Aorta (tissue), 5 donors: ENCODE measurements at regions not wholly inside any gene's neighbourhood (a gene's known extent, or its start where the extent isn't known, plus 50 kb on each side); places are given as distances from the start of the nearest gene placed in this dataset.

Experiments
- ATAC-seq: fragments of 200-7000 bp; cut with Tn5 transposase; one replicate; pipeline ENCODE4 v1.9.1; 2022; ENCODE audit warnings: moderate library complexity; ENCODE audit not compliant: low FRiP score
- DNase-seq, 2 donors: peaks; one replicate each; pipeline ENCODE4 v3.0.0-alpha.2; 2020
- H3K27ac ChIP-seq, 2 donors: one replicate each; pipeline ENCODE4 v1.5.1; 2013; ENCODE audit warnings: low read length in 2 of 2, mild to moderate bottlenecking in 2 of 2, moderate library complexity in 2 of 2, control low read depth in 1 of 2, inconsistent platforms in 1 of 2, low read depth in 1 of 2
- H3K27me3 ChIP-seq, 2 donors: one replicate each; pipeline ENCODE4 v1.6.1; 2013; ENCODE audit warnings: control low read depth in 1 of 2, low read length in 1 of 2, mild to moderate bottlenecking in 1 of 2, moderate library complexity in 1 of 2; ENCODE audit not compliant: insufficient read depth in 2 of 2, control insufficient read depth in 1 of 2
- H3K36me3 ChIP-seq, 2 donors: one replicate each; pipeline ENCODE4 v1.6.1; 2013; ENCODE audit warnings: control low read depth in 1 of 2, low read length in 1 of 2, mild to moderate bottlenecking in 1 of 2; ENCODE audit not compliant: insufficient read depth in 2 of 2, control insufficient read depth in 1 of 2
- H3K4me1 ChIP-seq, 2 donors: one replicate each; pipeline ENCODE4 v1.6.1; 2013; ENCODE audit warnings: low read length in 2 of 2, control low read depth in 1 of 2, mild to moderate bottlenecking in 1 of 2, moderate library complexity in 1 of 2; ENCODE audit not compliant: insufficient read depth in 2 of 2, control insufficient read depth in 1 of 2
- H3K4me3 ChIP-seq, 2 donors: one replicate each; pipeline ENCODE4 v1.5.1; 2013; ENCODE audit warnings: low read length in 2 of 2, control low read depth in 1 of 2, mild to moderate bottlenecking in 1 of 2
- H3K9me3 ChIP-seq: one replicate; pipeline ENCODE4 v1.6.1; 2013; ENCODE audit warnings: mild to moderate bottlenecking, low read length; ENCODE audit not compliant: control insufficient read depth
- WGBS, 2 donors: extraction: QIAGEN DNeasy Blood & Tissue Kit; methylation state at CpG; one replicate each; pipeline ENCODE4 v1.1.7; 2013; 5-methylcytosine and 5-hydroxymethylcytosine counted together
- intact Hi-C, 2 donors: fragments of 100-400 bp; cut with DNase I; formaldehyde crosslinking; loops; one replicate each; pipeline versions ENCODE4 v1.14.2 to v1.15.0; 2022
- donor health status: healthy with polysubstance abuse.
- donor health status: Bipolar disorder and iron deficiency.
- donor health status: DM: no; HTN: no; CAD: no.
- donor health status: DM: no; HTN: no; CAD: no.
- donor health status: DM: yes; HTN: yes; CAD: no.

- Histone ChIP-seq H3K9me3 (no peaks in the 10 kb centered on the region), H3K27me3 (no peaks in the 10 kb centered on the region), H3K4me1 (no peaks in the 10 kb centered on the region), H3K36me3 (no peaks in the 10 kb centered on the region), H3K27ac (no peak overlapping the region), H3K4me3 (no peak overlapping the region)
- WGBS, 2 donors = 53 to 55% methylated on average over 8 of the region's 8 CpGs
- intact Hi-C loops = no loop called here
- DNase-seq = no peak
- peak; percentile 70 for ATAC-seq
Measured at GRCh38 chr10:81019029-81019890, 481.6 kb downstream of the SH2D4B start.

GRCh38 chr10:81021428-81022129 is 483.9 kb downstream of the SH2D4B start:
- no peak for DNase-seq
- no peaks in the 10 kb centered on the region for H3K4me1 ChIP-seq
- 91 to 95% methylated on average over 3 of the region's 3 CpGs for WGBS, 2 donors
- no peaks in the 10 kb centered on the region for H3K27me3 ChIP-seq
- no peaks in the 10 kb centered on the region for H3K36me3 ChIP-seq
- ATAC-seq = no peak
- intact Hi-C loops = no loop called here
- H3K9me3 ChIP-seq = no peaks in the 10 kb centered on the region
- H3K27ac ChIP-seq = no peak overlapping the region
- H3K4me3 ChIP-seq = no peak overlapping the region

GRCh38 chr10:81026591-81026990 is 488.9 kb downstream of the SH2D4B start:
- 63 to 75% methylated on average over 3 of the region's 3 CpGs for WGBS, 2 donors
- intact Hi-C loops = no loop called here

DNA sequence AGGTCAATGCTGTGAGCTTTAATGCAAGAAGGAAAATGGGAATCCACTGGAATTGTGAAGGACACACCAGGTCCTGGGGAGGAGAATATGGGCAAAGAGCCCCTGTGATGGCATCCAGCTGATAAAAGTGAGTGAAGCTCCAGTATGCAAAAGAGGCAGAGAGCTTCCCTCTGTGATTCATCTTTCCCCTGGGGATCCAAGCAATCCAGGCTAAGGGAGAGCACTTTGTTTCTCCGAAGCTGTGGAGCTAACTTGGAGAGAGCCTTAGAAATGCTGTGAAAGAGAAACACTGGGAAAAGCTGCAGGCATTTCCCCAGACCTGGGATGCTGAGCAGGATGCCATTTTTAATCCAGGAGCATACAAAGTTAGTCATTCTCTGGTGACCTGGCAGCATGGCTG is 489.5 kb downstream of the SH2D4B start:
- Histone ChIP-seq H3K27ac (no peak overlapping the region), H3K9me3 (no peaks in the 10 kb centered on the region), H3K27me3 (no peaks in the 10 kb centered on the region), H3K4me1 (no peaks in the 10 kb centered on the region), H3K36me3 (no peaks in the 10 kb centered on the region), H3K4me3 (no peak overlapping the region)
- intact Hi-C loops = no loop called here
- ATAC-seq (no peak), DNase-seq (no peak)
- WGBS, 2 donors = 24 to 29% methylated on average over 1 of the region's 1 CpG

More at GRCh38 chr10:81026591-81026990, 488.9 kb downstream of the SH2D4B start:
- DNase-seq (no peak), ATAC-seq (no peak)
- Histone ChIP-seq H3K9me3 (no peaks in the 10 kb centered on the region), H3K4me1 (no peaks in the 10 kb centered on the region), H3K4me3 (no peak overlapping the region), H3K27ac (no peak overlapping the region), H3K36me3 (no peaks in the 10 kb centered on the region), H3K27me3 (no peaks in the 10 kb centered on the region)

- H3K4me3 ChIP-seq = no peak overlapping the region
- H3K4me1 ChIP-seq = no peaks in the 10 kb centered on the region
- H3K27me3 ChIP-seq = no peaks in the 10 kb centered on the region
- H3K27ac ChIP-seq = no peak overlapping the region
- intact Hi-C loops = no loop called here
- ATAC-seq (no peak), DNase-seq (no peak)
- 76 to 86% methylated on average over 4 of the region's 4 CpGs for WGBS, 2 donors
- no peaks in the 10 kb centered on the region for H3K9me3 ChIP-seq
- H3K36me3 ChIP-seq = no peaks in the 10 kb centered on the region
Measured at GRCh38 chr10:81027706-81028105, 490.0 kb downstream of the SH2D4B start.

DNA sequence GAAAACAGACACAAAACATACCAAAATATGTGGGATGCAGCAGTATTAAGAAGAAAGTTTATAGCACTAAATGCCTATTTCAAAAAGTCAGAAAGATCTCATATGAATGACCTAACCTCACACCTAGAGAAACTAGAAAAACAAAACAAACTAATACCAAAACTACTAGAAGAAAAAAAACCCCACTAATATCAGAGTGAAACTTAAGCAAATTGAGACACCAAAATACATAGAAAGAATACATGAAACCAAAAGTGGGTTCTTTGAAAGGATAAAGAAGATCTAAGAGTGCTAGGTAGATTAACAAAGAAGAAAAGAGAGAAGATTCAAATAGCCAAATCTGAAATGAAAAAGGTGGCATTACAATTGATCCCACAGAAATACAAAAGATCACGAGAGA is 494.1 kb downstream of the SH2D4B start:
- no peak for ATAC-seq
- intact Hi-C loops = no loop called here
- Histone ChIP-seq H3K27me3 (no peaks in the 10 kb centered on the region), H3K27ac (no peak overlapping the region), H3K36me3 (no peaks in the 10 kb centered on the region), H3K4me3 (no peak overlapping the region), H3K9me3 (no peaks in the 10 kb centered on the region), H3K4me1 (no peaks in the 10 kb centered on the region)
- no peak for DNase-seq
- WGBS, 2 donors = 81 to 86% methylated on average over 1 of the region's 1 CpG

DNA sequence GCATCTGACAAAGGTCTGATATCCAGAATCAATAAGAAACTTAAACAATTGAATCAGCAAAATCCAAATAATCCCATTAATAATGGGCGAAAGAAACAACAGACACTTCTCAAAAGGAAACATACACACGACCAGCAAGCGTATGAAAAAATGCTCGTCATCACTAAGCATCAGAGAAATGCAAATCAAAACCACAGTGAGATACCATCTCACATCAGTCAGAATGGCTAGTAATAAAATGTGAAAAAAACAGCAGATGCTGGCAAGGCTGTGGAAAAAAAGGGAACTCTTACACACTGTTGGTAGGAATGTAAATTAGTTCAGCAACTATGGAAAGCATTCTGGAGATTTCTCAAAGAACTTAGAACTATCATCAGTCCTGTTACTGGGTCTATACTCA is 496.7 kb downstream of the SH2D4B start:
- Histone ChIP-seq H3K4me1 (no peaks in the 10 kb centered on the region), H3K9me3 (no peaks in the 10 kb centered on the region), H3K27ac (no peak overlapping the region), H3K36me3 (no peaks in the 10 kb centered on the region), H3K27me3 (no peaks in the 10 kb centered on the region), H3K4me3 (no peak overlapping the region)
- WGBS, 2 donors = 60 to 62% methylated on average over 4 of the region's 4 CpGs
- DNase-seq = no peak
- intact Hi-C loops = no loop called here
- no peak for ATAC-seq

DNA sequence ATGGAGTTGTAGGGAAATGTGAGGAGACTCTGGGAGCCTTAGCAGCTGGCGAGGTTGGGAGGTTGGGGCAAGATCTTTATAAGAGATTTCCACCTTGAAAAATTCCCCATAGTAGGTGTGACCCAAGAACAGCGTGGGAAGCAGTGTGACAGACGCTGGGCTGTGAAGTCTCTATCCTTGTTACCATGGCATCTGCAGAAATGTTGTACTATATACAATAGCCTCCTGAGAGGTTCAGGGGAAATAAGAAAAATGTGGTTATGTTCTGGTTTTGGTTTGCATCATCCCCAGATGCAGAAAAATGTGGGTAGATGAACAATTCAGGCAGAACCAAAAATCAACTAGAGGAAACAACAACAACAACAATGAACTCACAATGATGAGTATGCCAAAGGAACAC is 498.6 kb downstream of the SH2D4B start:
- no peaks in the 10 kb centered on the region for H3K36me3 ChIP-seq
- H3K9me3 ChIP-seq = no peaks in the 10 kb centered on the region
- H3K4me3 ChIP-seq = no peak overlapping the region
- H3K27ac ChIP-seq = no peak overlapping the region
- WGBS, 2 donors = 42 to 68% methylated on average over 3 of the region's 3 CpGs
- DNase-seq (no peak), ATAC-seq (no peak)
- intact Hi-C loops = no loop called here
- H3K4me1 ChIP-seq = no peaks in the 10 kb centered on the region
- no peaks in the 10 kb centered on the region for H3K27me3 ChIP-seq

- H3K4me3 ChIP-seq = no peak overlapping the region
- WGBS, 2 donors = 83 to 86% methylated on average over 6 of the region's 6 CpGs
- no peak overlapping the region for H3K27ac ChIP-seq
- no peak for DNase-seq
- no peaks in the 10 kb centered on the region for H3K4me1 ChIP-seq
- H3K27me3 ChIP-seq = no peaks in the 10 kb centered on the region
- H3K9me3 ChIP-seq = no peaks in the 10 kb centered on the region
- intact Hi-C loops = no loop called here
- H3K36me3 ChIP-seq = no peaks in the 10 kb centered on the region
- no peak for ATAC-seq
Measured at GRCh38 chr10:81040031-81040430, 502.3 kb downstream of the SH2D4B start.
